Stomach smooth muscle (tissue), 2 donors: ENCODE measurements at regions not wholly inside any gene's neighbourhood (a gene's known extent, or its start where the extent isn't known, plus 50 kb on each side); places are given as distances from the start of the nearest gene placed in this dataset.

Experiments
- H3K27ac ChIP-seq: one replicate; pipeline ENCODE4 v1.7.0; 2013; ENCODE audit warnings: mild to moderate bottlenecking, low read length, inconsistent platforms
- H3K27me3 ChIP-seq, 2 donors: one replicate each; pipeline ENCODE4 v1.7.0; 2013; ENCODE audit warnings: low read length in 2 of 2; ENCODE audit not compliant: insufficient read depth in 2 of 2, control insufficient read depth in 1 of 2
- H3K36me3 ChIP-seq, 2 donors: one replicate each; pipeline ENCODE4 v1.7.0; 2013; ENCODE audit warnings: low read length in 2 of 2; ENCODE audit not compliant: control insufficient read depth in 2 of 2, insufficient read depth in 2 of 2
- H3K4me1 ChIP-seq: one replicate; pipeline ENCODE4 v1.7.0; 2013; ENCODE audit warnings: low read length; ENCODE audit not compliant: control insufficient read depth, insufficient read depth
- H3K4me3 ChIP-seq, 2 donors: one replicate each; pipeline ENCODE4 v1.7.0; 2013; ENCODE audit warnings: low read length in 2 of 2
- H3K9ac ChIP-seq, 2 donors: one replicate each; pipeline ENCODE4 v1.7.0; 2013; ENCODE audit warnings: low read length in 2 of 2, mild to moderate bottlenecking in 1 of 2
- H3K9me3 ChIP-seq, 2 donors: one replicate each; pipeline ENCODE4 v1.7.0; 2013; ENCODE audit warnings: low read length in 2 of 2; ENCODE audit not compliant: control insufficient read depth in 2 of 2
- donor health status: healthy.
- donor health status: Pancreatic carcinoma.

- Histone ChIP-seq H3K4me3 (no peak overlapping the region), H3K27ac (no peak overlapping the region), H3K4me1 (no peaks in the 10 kb centered on the region), H3K27me3 (no peaks in the 10 kb centered on the region), H3K9ac (no peak overlapping the region), H3K36me3 (no peaks in the 10 kb centered on the region), H3K9me3 (peaks cover 2 to 8% of the 10 kb centered on the region in 2 donors)
These were observed 259.4 kb downstream of the EPM2A start for GRCh38 chr6:145475794-145476396.

GRCh38 chr6:145480024-145480423 is 255.3 kb downstream of the EPM2A start:
- Histone ChIP-seq H3K4me3 (no peak overlapping the region), H3K36me3 (no peaks in the 10 kb centered on the region), H3K9me3 (peaks cover 0 to 4% of the 10 kb centered on the region in 2 donors), H3K27me3 (no peaks in the 10 kb centered on the region), H3K27ac (no peak overlapping the region), H3K9ac (no peak overlapping the region), H3K4me1 (no peaks in the 10 kb centered on the region)

GRCh38 chr6:145483191-145483996 is 251.9 kb downstream of the EPM2A start:
- no peaks in the 10 kb centered on the region for H3K27me3 ChIP-seq
- H3K27ac ChIP-seq, result no peak overlapping the region
- no peaks in the 10 kb centered on the region for H3K4me1 ChIP-seq
- H3K4me3 ChIP-seq, result no peak overlapping the region
- no peak overlapping the region for H3K9ac ChIP-seq
- H3K9me3 ChIP-seq, result no peaks in the 10 kb centered on the region
- no peaks in the 10 kb centered on the region for H3K36me3 ChIP-seq

- no peaks in the 10 kb centered on the region for H3K4me1 ChIP-seq
- no peaks in the 10 kb centered on the region for H3K36me3 ChIP-seq
- H3K27ac ChIP-seq, result no peak overlapping the region
- no peak overlapping the region for H3K9ac ChIP-seq
- no peaks in the 10 kb centered on the region for H3K9me3 ChIP-seq
- no peak overlapping the region for H3K4me3 ChIP-seq
- no peaks in the 10 kb centered on the region for H3K27me3 ChIP-seq
These were observed 250.0 kb downstream of the EPM2A start for GRCh38 chr6:145485288-145485687.

GRCh38 chr6:145486306-145486705 is 249.0 kb downstream of the EPM2A start:
- H3K27me3 ChIP-seq, result no peaks in the 10 kb centered on the region
- H3K9ac ChIP-seq, result no peak overlapping the region
- H3K36me3 ChIP-seq, result no peaks in the 10 kb centered on the region
- H3K27ac ChIP-seq, result no peak overlapping the region
- H3K9me3 ChIP-seq, result no peaks in the 10 kb centered on the region
- no peak overlapping the region for H3K4me3 ChIP-seq
- H3K4me1 ChIP-seq, result no peaks in the 10 kb centered on the region

- no peaks in the 10 kb centered on the region for H3K27me3 ChIP-seq
- H3K9ac ChIP-seq, result no peak overlapping the region
These were observed 245.7 kb downstream of the EPM2A start for GRCh38 chr6:145489583-145489982.

GRCh38 chr6:145490068-145490467 is 245.3 kb downstream of the EPM2A start:
- Histone ChIP-seq H3K27ac (no peak overlapping the region), H3K4me3 (no peak overlapping the region), H3K9me3 (peaks cover 0 to 3% of the 10 kb centered on the region in 2 donors), H3K36me3 (no peaks in the 10 kb centered on the region), H3K9ac (no peak overlapping the region), H3K27me3 (no peaks in the 10 kb centered on the region), H3K4me1 (no peaks in the 10 kb centered on the region)

More at GRCh38 chr6:145489583-145489982, 245.7 kb downstream of the EPM2A start:
- no peak overlapping the region for H3K27ac ChIP-seq
- H3K4me3 ChIP-seq, result no peak overlapping the region
- no peaks in the 10 kb centered on the region for H3K36me3 ChIP-seq
- no peaks in the 10 kb centered on the region for H3K4me1 ChIP-seq
- H3K9me3 ChIP-seq, result peaks cover 0 to 3% of the 10 kb centered on the region in 2 donors

GRCh38 chr6:145491126-145491525 is 244.2 kb downstream of the EPM2A start:
- H3K9me3 ChIP-seq, result peaks cover 0 to 3% of the 10 kb centered on the region in 2 donors
- H3K27me3 ChIP-seq, result no peaks in the 10 kb centered on the region
- no peaks in the 10 kb centered on the region for H3K4me1 ChIP-seq
- H3K9ac ChIP-seq, result no peak overlapping the region
- no peak overlapping the region for H3K27ac ChIP-seq
- no peaks in the 10 kb centered on the region for H3K36me3 ChIP-seq
- H3K4me3 ChIP-seq, result no peak overlapping the region

GRCh38 chr6:145497006-145497405 is 238.3 kb downstream of the EPM2A start:
- no peak overlapping the region for H3K4me3 ChIP-seq
- H3K9ac ChIP-seq, result no peak overlapping the region
- peaks cover 3 to 4% of the 10 kb centered on the region in 2 donors for H3K9me3 ChIP-seq
- no peak overlapping the region for H3K27ac ChIP-seq
- H3K27me3 ChIP-seq, result no peaks in the 10 kb centered on the region
- H3K36me3 ChIP-seq, result no peaks in the 10 kb centered on the region
- H3K4me1 ChIP-seq, result no peaks in the 10 kb centered on the region

GRCh38 chr6:145498425-145498824 is 236.9 kb downstream of the EPM2A start:
- H3K27me3 ChIP-seq, result no peaks in the 10 kb centered on the region
- no peaks in the 10 kb centered on the region for H3K4me1 ChIP-seq
- H3K36me3 ChIP-seq, result no peaks in the 10 kb centered on the region
- no peak overlapping the region for H3K4me3 ChIP-seq
- no peak overlapping the region for H3K27ac ChIP-seq
- no peak overlapping the region for H3K9ac ChIP-seq
- H3K9me3 ChIP-seq, result peaks cover 0 to 4% of the 10 kb centered on the region in 2 donors

- Histone ChIP-seq H3K36me3 (no peaks in the 10 kb centered on the region), H3K9me3 (peaks cover 4% of the 10 kb centered on the region in 2 donors), H3K27me3 (no peaks in the 10 kb centered on the region), H3K4me1 (no peaks in the 10 kb centered on the region), H3K9ac (no peak overlapping the region), H3K4me3 (no peak overlapping the region), H3K27ac (no peak overlapping the region)
These were observed 232.9 kb downstream of the EPM2A start for GRCh38 chr6:145502416-145502815.
